Astrocyte of the spinal cord (primary cell): ENCODE measurements at regions not wholly inside any gene's neighbourhood (a gene's known extent, or its start where the extent isn't known, plus 50 kb on each side); places are given as distances from the start of the nearest gene placed in this dataset.

ENCODE experiments used
- DNase-seq: peaks from one replicate; pipeline ENCODE4 v3.0.0; 2011; ENCODE audit warnings: low read depth, low spot score
- H3K4me3 ChIP-seq: 2 replicates; pipeline ENCODE4 v1.5.1; 2011; ENCODE audit warnings: low read depth, mild to moderate bottlenecking, low read length, moderate library complexity
- in situ Hi-C: cut with HindIII; loops from 2 replicates; pipeline ENCODE4 v1.10.0; 2017; ENCODE audit warnings: low sequenced_read_pairs
- TF ChIP-seq, protein P1 (sequence below): IDR thresholded peaks from 2 replicates; pipeline ENCODE4 v1.5.1; 2012; ENCODE audit warnings: low read depth, mild to moderate bottlenecking, low read length, inconsistent platforms

- TF ChIP-seq, protein P1, sequence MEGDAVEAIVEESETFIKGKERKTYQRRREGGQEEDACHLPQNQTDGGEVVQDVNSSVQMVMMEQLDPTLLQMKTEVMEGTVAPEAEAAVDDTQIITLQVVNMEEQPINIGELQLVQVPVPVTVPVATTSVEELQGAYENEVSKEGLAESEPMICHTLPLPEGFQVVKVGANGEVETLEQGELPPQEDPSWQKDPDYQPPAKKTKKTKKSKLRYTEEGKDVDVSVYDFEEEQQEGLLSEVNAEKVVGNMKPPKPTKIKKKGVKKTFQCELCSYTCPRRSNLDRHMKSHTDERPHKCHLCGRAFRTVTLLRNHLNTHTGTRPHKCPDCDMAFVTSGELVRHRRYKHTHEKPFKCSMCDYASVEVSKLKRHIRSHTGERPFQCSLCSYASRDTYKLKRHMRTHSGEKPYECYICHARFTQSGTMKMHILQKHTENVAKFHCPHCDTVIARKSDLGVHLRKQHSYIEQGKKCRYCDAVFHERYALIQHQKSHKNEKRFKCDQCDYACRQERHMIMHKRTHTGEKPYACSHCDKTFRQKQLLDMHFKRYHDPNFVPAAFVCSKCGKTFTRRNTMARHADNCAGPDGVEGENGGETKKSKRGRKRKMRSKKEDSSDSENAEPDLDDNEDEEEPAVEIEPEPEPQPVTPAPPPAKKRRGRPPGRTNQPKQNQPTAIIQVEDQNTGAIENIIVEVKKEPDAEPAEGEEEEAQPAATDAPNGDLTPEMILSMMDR = no peak
- DNase-seq = no peak
- in situ Hi-C loops = no loop called here
- H3K4me3 ChIP-seq = no peak overlapping the region
These were observed 155.8 kb upstream of the LRIG1 start for GRCh38 chr3:66656609-66657008.

- in situ Hi-C loops = no loop called here
- DNase-seq = no peak
- TF ChIP-seq, protein P1 = no peak
- no peak overlapping the region for H3K4me3 ChIP-seq
These were observed 158.2 kb upstream of the LRIG1 start for GRCh38 chr3:66659056-66659455.

DNA sequence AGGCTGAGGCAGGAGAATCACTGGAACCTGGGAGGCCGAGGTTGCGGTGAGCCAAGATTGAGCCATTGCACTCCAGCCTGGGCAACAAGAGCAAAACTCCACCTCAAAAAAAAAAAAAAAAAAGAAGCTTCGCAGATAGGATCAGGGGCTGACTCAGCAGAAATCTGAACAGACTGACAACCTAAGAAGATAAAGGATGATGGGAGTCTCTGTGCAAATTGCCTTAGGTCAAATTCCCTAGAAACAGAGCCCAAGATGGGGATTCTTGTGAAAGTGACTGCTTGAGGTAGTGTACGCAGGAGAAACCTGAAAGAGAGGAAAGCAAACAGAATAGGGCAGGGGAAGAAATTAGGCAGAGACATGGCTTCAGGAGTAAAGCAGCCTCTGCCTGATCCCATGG is 160.8 kb upstream of the LRIG1 start:
- TF ChIP-seq, protein P1 = no peak
- in situ Hi-C loops = no loop called here
- DNase-seq = no peak
- no peak overlapping the region for H3K4me3 ChIP-seq

DNA sequence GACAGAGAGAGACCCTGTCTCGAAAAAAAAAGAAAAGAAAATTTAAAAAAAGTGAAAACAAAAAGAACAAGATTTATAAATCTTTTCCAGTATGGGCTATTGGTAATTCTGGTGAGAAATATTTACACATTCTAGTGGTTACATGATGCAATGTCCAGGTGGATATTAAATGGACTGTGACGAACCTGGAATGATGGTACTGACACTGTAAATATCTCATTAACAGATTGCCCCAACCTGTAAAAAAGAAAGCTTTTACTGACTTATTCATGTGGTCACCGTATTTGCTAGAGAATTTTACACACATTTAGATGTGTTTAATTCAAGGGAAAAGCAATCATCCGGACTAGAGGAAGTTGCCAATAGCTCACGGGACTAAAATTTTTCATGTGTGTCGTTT is 162.1 kb upstream of the LRIG1 start:
- H3K4me3 ChIP-seq = no peak overlapping the region
- no peak for DNase-seq
- in situ Hi-C loops = no loop called here
- TF ChIP-seq, protein P1 = no peak

- TF ChIP-seq, protein P1 = no peak
- in situ Hi-C loops = no loop called here
- no peak overlapping the region for H3K4me3 ChIP-seq
- DNase-seq = no peak
These were observed 164.3 kb upstream of the LRIG1 start for GRCh38 chr3:66665021-66665695.

GRCh38 chr3:66666362-66666761 is 165.5 kb upstream of the LRIG1 start:
- no peak overlapping the region for H3K4me3 ChIP-seq
- in situ Hi-C loops = no loop called here
- TF ChIP-seq, protein P1 = no peak
- DNase-seq = peak; percentile 13
